DND-41 (cell line): ENCODE measurements at regions not wholly inside any gene's neighbourhood (a gene's known extent, or its start where the extent isn't known, plus 50 kb on each side); places are given as distances from the start of the nearest gene placed in this dataset.

Experiments used
- ATAC-seq: fragments of 200-7000 bp; cut with Tn5 transposase; 3 replicates; pipeline ENCODE4 v1.9.1; 2021; ENCODE audit warnings: low read depth; ENCODE audit not compliant: insufficient read depth
- DNase-seq: peaks from one replicate; pipeline ENCODE4 v3.0.0-alpha.2; 2020
- H2AFZ ChIP-seq: 2 replicates; pipeline ENCODE4 v1.6.0; 2012; ENCODE audit warnings: low read depth, low read length
- H3K27ac ChIP-seq: 2 replicates; pipeline ENCODE4 v1.5.1; 2012; ENCODE audit warnings: low read length, inconsistent platforms
- H3K27me3 ChIP-seq: fragments of 200-600 bp; sonication (generic); 2 replicates; pipeline ENCODE4 v1.6.0; 2012; ENCODE audit warnings: low read length, mild to moderate bottlenecking, inconsistent platforms; ENCODE audit not compliant: insufficient read depth, poor library complexity
- H3K36me3 ChIP-seq: 2 replicates; pipeline ENCODE4 v1.5.1; 2012; ENCODE audit warnings: low read length, inconsistent platforms; ENCODE audit not compliant: insufficient read depth
- H3K4me1 ChIP-seq: 2 replicates; pipeline ENCODE4 v1.5.1; 2012; ENCODE audit warnings: mild to moderate bottlenecking, low read length; ENCODE audit not compliant: insufficient read depth
- H3K4me2 ChIP-seq: 2 replicates; pipeline ENCODE4 v1.6.0; 2012; ENCODE audit warnings: mild to moderate bottlenecking, moderate library complexity, low read length, inconsistent platforms; ENCODE audit not compliant: insufficient read depth
- H3K4me3 ChIP-seq, 2 experiments: fragments of 200-600 bp in 1 of 2; shearing (Covaris generic) in 1 of 2; 2 replicates each; pipeline ENCODE4 v1.5.1; 2012 to 2016; ENCODE audit warnings: inconsistent platforms in 2 of 2, low read length in 2 of 2, mild to moderate bottlenecking in 2 of 2, low read depth in 1 of 2, moderate library complexity in 1 of 2
- H3K79me2 ChIP-seq: 2 replicates; pipeline ENCODE4 v1.6.0; 2012; ENCODE audit warnings: low read length, inconsistent platforms; ENCODE audit not compliant: insufficient read depth
- H3K9ac ChIP-seq: 2 replicates; pipeline ENCODE4 v1.6.0; 2012; ENCODE audit warnings: low read depth, mild to moderate bottlenecking, inconsistent platforms, low read length, moderate library complexity
- H3K9me3 ChIP-seq: 2 replicates; pipeline ENCODE4 v1.5.1; 2012; ENCODE audit warnings: low read length, moderate library complexity, mild to moderate bottlenecking, inconsistent platforms; ENCODE audit not compliant: insufficient read depth, severe bottlenecking
- H4K20me1 ChIP-seq: 2 replicates; pipeline ENCODE4 v1.6.0; 2012; ENCODE audit warnings: low read length; ENCODE audit not compliant: insufficient read depth
- CTCF ChIP-seq: IDR thresholded peaks from 2 replicates; pipeline ENCODE4 v1.5.1; 2012; ENCODE audit warnings: borderline replicate concordance, low read length, moderate library complexity, mild to moderate bottlenecking; ENCODE audit not compliant: poor library complexity, severe bottlenecking; ENCODE audit errors: extremely low read depth
- EZH2 ChIP-seq: IDR thresholded peaks from 3 replicates; pipeline ENCODE4 v1.6.1; 2012; ENCODE audit warnings: borderline replicate concordance, low read depth, mild to moderate bottlenecking, moderate library complexity, low read length, inconsistent platforms; ENCODE audit not compliant: severe bottlenecking

- Histone ChIP-seq H3K9ac (no peak overlapping the region), H3K9me3 (no peaks in the 10 kb centered on the region), H2AFZ (no peak overlapping the region), H3K4me3 (no peak overlapping the region), H3K4me2 (no peak overlapping the region), H3K79me2 (no peaks in the 10 kb centered on the region), H3K27ac (no peak overlapping the region), H3K27me3 (no peaks in the 10 kb centered on the region), H3K36me3 (no peaks in the 10 kb centered on the region), H4K20me1 (no peaks in the 10 kb centered on the region), H3K4me1 (no peaks in the 10 kb centered on the region)
- no peak for TF ChIP-seq EZH2
- no peak for TF ChIP-seq CTCF
- ATAC-seq (no peak), DNase-seq (no peak)
These were observed 268.3 kb downstream of the SNX13 start for GRCh38 chr7:17671956-17672355.

DNA sequence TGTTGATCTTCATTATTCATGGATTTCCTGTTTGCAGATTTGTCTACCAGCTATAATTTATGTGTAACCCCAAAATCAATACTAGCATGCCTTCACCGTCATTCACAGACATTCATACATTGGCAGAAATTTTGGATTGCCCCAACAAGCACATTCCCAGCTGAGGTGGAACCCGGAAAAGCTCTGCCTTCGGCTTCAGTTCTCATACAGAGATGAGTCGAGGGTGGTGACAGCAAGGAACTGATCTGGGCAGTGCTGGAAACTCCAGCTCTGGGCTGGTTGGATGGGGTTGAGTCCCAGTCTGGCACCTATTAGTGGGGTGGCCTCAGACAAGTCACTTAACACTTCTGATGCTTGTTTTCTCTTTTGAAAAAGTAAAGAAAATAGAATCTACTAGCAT lies 267.5 kb downstream of the SNX13 start:
- no peaks in the 10 kb centered on the region for H4K20me1 ChIP-seq
- no peak for TF ChIP-seq CTCF
- TF ChIP-seq EZH2: no peak
- H3K9me3 ChIP-seq: no peaks in the 10 kb centered on the region
- no peaks in the 10 kb centered on the region for H3K36me3 ChIP-seq
- H3K79me2 ChIP-seq: no peaks in the 10 kb centered on the region
- no peak overlapping the region for H3K27ac ChIP-seq
- no peak overlapping the region for H2AFZ ChIP-seq
- DNase-seq (no peak), ATAC-seq (no peak)
- H3K4me3 ChIP-seq: no peak overlapping the region
- no peaks in the 10 kb centered on the region for H3K4me1 ChIP-seq
- H3K4me2 ChIP-seq: no peak overlapping the region
- H3K27me3 ChIP-seq: no peaks in the 10 kb centered on the region
- H3K9ac ChIP-seq: no peak overlapping the region

GRCh38 chr7:17674166-17674942 lies 265.9 kb downstream of the SNX13 start:
- H3K9me3 ChIP-seq: no peaks in the 10 kb centered on the region
- H3K9ac ChIP-seq: no peak overlapping the region
- no peak overlapping the region for H3K27ac ChIP-seq
- no peak overlapping the region for H2AFZ ChIP-seq
- H3K79me2 ChIP-seq: no peaks in the 10 kb centered on the region
- no peaks in the 10 kb centered on the region for H3K4me1 ChIP-seq
- no peaks in the 10 kb centered on the region for H3K36me3 ChIP-seq
- H3K4me2 ChIP-seq: no peak overlapping the region
- H4K20me1 ChIP-seq: no peaks in the 10 kb centered on the region
- ATAC-seq (no peak), DNase-seq (no peak)
- H3K4me3 ChIP-seq: no peak overlapping the region
- no peaks in the 10 kb centered on the region for H3K27me3 ChIP-seq
- TF ChIP-seq CTCF: no peak
- no peak for TF ChIP-seq EZH2
